PC-9 (cell line): ENCODE measurements at regions not wholly inside any gene's neighbourhood (a gene's known extent, or its start where the extent isn't known, plus 50 kb on each side); places are given as distances from the start of the nearest gene placed in this dataset.

ENCODE experiments used
- BruUV-seq: library from RNA; stranded (reverse); fragments of 400-500 nt; replicated peaks from 2 replicates; lab custom pipeline; 2021; lab: Mats Ljungman, UMichigan
- CTCF ChIA-PET: fragments of 300-600 bp; sonication (Branson Sonifier 250); formaldehyde crosslinking; loops from one replicate; lab custom pipeline; 2022; ENCODE audit warnings: antibody characterized with exemption; lab: Charles Lee
- POLR2A ChIA-PET: fragments of 300-600 bp; sonication (Branson Sonifier 250); formaldehyde crosslinking; loops from one replicate; lab custom pipeline; 2022; ENCODE audit warnings: antibody characterized with exemption; ENCODE audit not compliant: unreplicated experiment; lab: Charles Lee
- DNase-seq, 2 experiments: peaks; one replicate each; pipeline versions ENCODE4 v3.0.0 to v3.0.0-alpha.2; 2015 to 2022; ENCODE audit warnings: mixed read lengths in 1 of 2
- H2AFZ ChIP-seq: fragments of 200-600 bp; sonication (generic); 2 replicates; pipeline ENCODE4 v1.8.1; 2017; ENCODE audit warnings: antibody characterized with exemption
- H3F3A ChIP-seq: fragments of 200-600 bp; sonication (generic); 2 replicates; pipeline ENCODE4 v1.8.1; 2017; ENCODE audit warnings: antibody characterized with exemption, mild to moderate bottlenecking, low read depth; ENCODE audit not compliant: insufficient read depth
- H3K27ac ChIP-seq: fragments of 200-600 bp; sonication (generic); 2 replicates; pipeline ENCODE4 v1.6.1; 2016; ENCODE audit warnings: mixed run types
- H3K27me3 ChIP-seq: fragments of 200-600 bp; sonication (generic); 2 replicates; pipeline ENCODE4 v1.6.1; 2016; ENCODE audit warnings: low read depth, mixed run types; ENCODE audit not compliant: insufficient read depth
- H3K36me3 ChIP-seq: fragments of 200-600 bp; sonication (generic); 2 replicates; pipeline ENCODE4 v1.6.1; 2016; ENCODE audit warnings: low read depth, mixed run types
- H3K4me1 ChIP-seq: fragments of 200-600 bp; sonication (generic); replicated peaks from 2 replicates; pipeline ENCODE4 v1.6.1; 2016; ENCODE audit warnings: mixed run types; ENCODE audit not compliant: insufficient read depth
- H3K4me2 ChIP-seq: fragments of 200-600 bp; sonication (generic); 2 replicates; pipeline ENCODE4 v1.6.1; 2017; ENCODE audit warnings: mixed run types
- H3K4me3 ChIP-seq: fragments of 200-600 bp; sonication (generic); 2 replicates; pipeline ENCODE4 v1.6.1; 2016; ENCODE audit warnings: mixed run types
- H3K79me2 ChIP-seq: fragments of 200-600 bp; sonication (generic); 2 replicates; pipeline ENCODE4 v1.6.1; 2017; ENCODE audit warnings: low read depth, mixed run types
- H3K9me2 ChIP-seq: fragments of 200-600 bp; sonication (generic); 2 replicates; pipeline ENCODE4 v1.8.1; 2017; ENCODE audit warnings: mild to moderate bottlenecking; ENCODE audit not compliant: insufficient read depth
- H3K9me3 ChIP-seq: fragments of 200-600 bp; sonication (generic); 2 replicates; pipeline ENCODE4 v1.8.1; 2016; ENCODE audit warnings: low read depth; ENCODE audit not compliant: insufficient read depth
- H4K20me1 ChIP-seq: fragments of 200-600 bp; sonication (generic); 2 replicates; pipeline ENCODE4 v1.8.1; 2017; ENCODE audit not compliant: insufficient read depth
- EZH2 ChIP-seq: fragments of 200-600 bp; sonication (generic); IDR thresholded peaks from 2 replicates; pipeline ENCODE4 v1.8.0; 2017; ENCODE audit warnings: antibody characterized with exemption, low read depth
- intact Hi-C: fragments of 100-400 bp; cut with micrococcal nuclease; formaldehyde crosslinking; loops from one replicate; pipeline ENCODE4 v1.10.0; 2022; ENCODE audit not compliant: unreplicated experiment
- TF ChIP-seq, protein P1 (sequence below): fragments of 200-600 bp; sonication (generic); conservative IDR thresholded peaks from 2 replicates; pipeline ENCODE4 v1.6.1; 2017; ENCODE audit warnings: mixed run types, antibody characterized with exemption, mild to moderate bottlenecking, moderate library complexity

DNA sequence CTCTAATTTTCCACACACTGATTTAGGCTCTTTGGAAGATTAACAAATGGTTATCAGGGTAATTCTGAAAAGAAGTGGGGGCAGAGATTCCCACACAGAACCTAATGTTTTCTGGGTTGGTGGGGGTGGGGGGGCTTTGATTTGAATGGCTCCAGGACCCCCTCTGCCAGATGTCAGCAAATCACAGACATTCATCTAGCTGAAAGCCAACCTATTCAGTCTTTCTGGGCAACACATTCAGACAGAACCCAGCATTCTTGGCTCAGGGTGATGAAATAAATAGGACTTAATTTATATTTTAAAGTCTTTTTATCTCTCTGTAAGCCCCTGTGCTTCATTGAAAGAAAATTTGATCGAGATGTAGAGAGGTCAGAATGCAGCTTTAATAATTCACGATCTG lies 533.2 kb downstream of the XYLT1 start:
- intact Hi-C loops = no loop called here
- CTCF ChIA-PET = no interaction called here
- no TSS peak for BruUV-seq
- no peaks in the 10 kb centered on the region for H3K36me3 ChIP-seq
- H3K4me1 ChIP-seq = no peaks in the 10 kb centered on the region
- H3K4me2 ChIP-seq = no peak overlapping the region
- H3K27me3 ChIP-seq = peaks cover 31% of the 10 kb centered on the region
- no peak for DNase-seq
- H3F3A ChIP-seq = no peaks in the 10 kb centered on the region
- no peak overlapping the region for H3K4me3 ChIP-seq
- no peaks in the 10 kb centered on the region for H3K9me3 ChIP-seq
- no peaks in the 10 kb centered on the region for H3K79me2 ChIP-seq
- H3K9me2 ChIP-seq = no peaks in the 10 kb centered on the region
- no peak for TF ChIP-seq EZH2
- TF ChIP-seq, protein P1, sequence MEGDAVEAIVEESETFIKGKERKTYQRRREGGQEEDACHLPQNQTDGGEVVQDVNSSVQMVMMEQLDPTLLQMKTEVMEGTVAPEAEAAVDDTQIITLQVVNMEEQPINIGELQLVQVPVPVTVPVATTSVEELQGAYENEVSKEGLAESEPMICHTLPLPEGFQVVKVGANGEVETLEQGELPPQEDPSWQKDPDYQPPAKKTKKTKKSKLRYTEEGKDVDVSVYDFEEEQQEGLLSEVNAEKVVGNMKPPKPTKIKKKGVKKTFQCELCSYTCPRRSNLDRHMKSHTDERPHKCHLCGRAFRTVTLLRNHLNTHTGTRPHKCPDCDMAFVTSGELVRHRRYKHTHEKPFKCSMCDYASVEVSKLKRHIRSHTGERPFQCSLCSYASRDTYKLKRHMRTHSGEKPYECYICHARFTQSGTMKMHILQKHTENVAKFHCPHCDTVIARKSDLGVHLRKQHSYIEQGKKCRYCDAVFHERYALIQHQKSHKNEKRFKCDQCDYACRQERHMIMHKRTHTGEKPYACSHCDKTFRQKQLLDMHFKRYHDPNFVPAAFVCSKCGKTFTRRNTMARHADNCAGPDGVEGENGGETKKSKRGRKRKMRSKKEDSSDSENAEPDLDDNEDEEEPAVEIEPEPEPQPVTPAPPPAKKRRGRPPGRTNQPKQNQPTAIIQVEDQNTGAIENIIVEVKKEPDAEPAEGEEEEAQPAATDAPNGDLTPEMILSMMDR = no peak
- no peak overlapping the region for H3K27ac ChIP-seq
- peaks cover 3% of the 10 kb centered on the region; the same call in 1 of the 2 replicates for H4K20me1 ChIP-seq
- POLR2A ChIA-PET = no interaction called here
- no peak overlapping the region for H2AFZ ChIP-seq

DNA sequence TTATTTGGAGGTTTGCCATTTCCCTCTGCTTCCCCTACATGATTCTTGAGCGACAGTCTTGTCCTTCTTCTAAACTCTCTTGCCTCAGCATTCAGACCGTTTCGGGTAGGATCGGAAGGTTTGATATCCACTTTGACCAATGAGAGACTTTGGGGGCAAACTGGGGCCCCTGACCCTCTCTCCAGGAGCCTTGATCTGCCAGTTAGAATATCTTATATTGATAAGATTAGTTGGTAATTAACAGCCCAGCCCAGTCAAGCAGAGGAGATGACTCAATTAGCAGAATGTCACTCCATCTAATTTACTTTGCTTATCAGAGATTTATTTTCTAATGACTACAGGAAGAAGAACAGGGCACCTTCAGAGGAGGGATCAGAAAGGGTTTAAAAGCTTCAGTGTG lies 532.8 kb downstream of the XYLT1 start:
- H4K20me1 ChIP-seq = peaks cover 3% of the 10 kb centered on the region; the same call in 1 of the 2 replicates
- BruUV-seq = no TSS peak
- H3K4me2 ChIP-seq = no peak overlapping the region
- no peaks in the 10 kb centered on the region for H3K4me1 ChIP-seq
- no peaks in the 10 kb centered on the region for H3K36me3 ChIP-seq
- no peaks in the 10 kb centered on the region for H3F3A ChIP-seq
- no peaks in the 10 kb centered on the region for H3K79me2 ChIP-seq
- H3K4me3 ChIP-seq = no peak overlapping the region
- no peaks in the 10 kb centered on the region for H3K9me3 ChIP-seq
- H3K27ac ChIP-seq = no peak overlapping the region
- DNase-seq = no peak
- ChIA-PET POLR2A (no interaction called here), CTCF (no interaction called here)
- intact Hi-C loops = no loop called here
- H2AFZ ChIP-seq = no peak overlapping the region
- no peak for TF ChIP-seq EZH2
- TF ChIP-seq, protein P1 = no peak
- H3K9me2 ChIP-seq = no peaks in the 10 kb centered on the region
- peaks cover 31% of the 10 kb centered on the region for H3K27me3 ChIP-seq

DNA sequence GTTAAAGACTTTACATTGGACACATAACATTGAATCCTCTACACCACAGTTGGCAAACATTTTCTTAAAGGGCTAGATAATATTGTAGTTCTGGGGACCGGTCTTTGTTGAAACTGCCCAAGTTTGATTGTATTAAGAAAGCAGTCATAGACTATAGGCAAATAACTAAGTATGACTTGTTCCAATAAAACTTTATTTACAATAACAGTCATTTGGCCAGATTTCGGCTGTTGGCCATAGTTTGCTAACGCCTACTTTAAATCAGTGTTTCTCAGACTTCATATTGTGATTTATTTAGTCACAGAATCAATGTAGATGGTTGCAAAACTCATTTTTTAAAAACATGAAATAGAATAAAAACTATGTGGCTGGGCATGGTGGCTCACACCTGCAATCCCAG lies 531.8 kb downstream of the XYLT1 start:
- TF ChIP-seq, protein P1 = no peak
- CTCF ChIA-PET = no interaction called here
- Histone ChIP-seq H3K36me3 (no peaks in the 10 kb centered on the region), H2AFZ (no peak overlapping the region), H3K4me3 (no peak overlapping the region), H3K27me3 (peaks cover 37% of the 10 kb centered on the region), H3K9me3 (no peaks in the 10 kb centered on the region), H3K27ac (no peak overlapping the region), H3K4me2 (no peak overlapping the region), H3K9me2 (no peaks in the 10 kb centered on the region), H3K79me2 (no peaks in the 10 kb centered on the region), H4K20me1 (peaks cover 3% of the 10 kb centered on the region; the same call in 1 of the 2 replicates), H3K4me1 (no peaks in the 10 kb centered on the region), H3F3A (no peaks in the 10 kb centered on the region)
- intact Hi-C loops = no loop called here
- POLR2A ChIA-PET = no interaction called here
- BruUV-seq = no TSS peak
- DNase-seq = no peak
